ENCODE measurements at regions not wholly inside any gene's neighbourhood (a gene's known extent, or its start where the extent isn't known, plus 50 kb on each side); places are given as distances from the start of the nearest gene placed in this dataset.

DNA sequence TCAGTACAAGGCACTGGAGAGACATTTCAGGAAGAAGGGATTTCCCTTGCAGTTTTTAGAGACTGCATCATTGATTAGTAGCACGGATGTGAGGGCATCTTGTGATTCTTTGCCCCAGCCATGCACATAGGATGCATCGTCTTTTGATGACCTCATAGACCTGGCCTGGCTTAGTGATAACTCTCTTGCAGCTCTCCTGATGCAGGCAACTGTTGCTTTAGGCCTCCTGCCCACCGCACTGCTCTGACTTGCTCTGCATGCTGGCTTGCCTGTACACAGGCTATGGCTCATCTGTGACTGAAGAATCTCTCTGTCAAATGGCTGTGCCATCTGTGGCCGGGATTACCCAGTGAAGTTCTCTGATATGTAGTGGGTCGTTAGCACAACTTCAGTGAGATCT, 207.7 kb upstream of the PTCHD4 start:
- H3K4me3 Mint-ChIP-seq = no peak overlapping the region
- TF ChIP-seq, protein P1, sequence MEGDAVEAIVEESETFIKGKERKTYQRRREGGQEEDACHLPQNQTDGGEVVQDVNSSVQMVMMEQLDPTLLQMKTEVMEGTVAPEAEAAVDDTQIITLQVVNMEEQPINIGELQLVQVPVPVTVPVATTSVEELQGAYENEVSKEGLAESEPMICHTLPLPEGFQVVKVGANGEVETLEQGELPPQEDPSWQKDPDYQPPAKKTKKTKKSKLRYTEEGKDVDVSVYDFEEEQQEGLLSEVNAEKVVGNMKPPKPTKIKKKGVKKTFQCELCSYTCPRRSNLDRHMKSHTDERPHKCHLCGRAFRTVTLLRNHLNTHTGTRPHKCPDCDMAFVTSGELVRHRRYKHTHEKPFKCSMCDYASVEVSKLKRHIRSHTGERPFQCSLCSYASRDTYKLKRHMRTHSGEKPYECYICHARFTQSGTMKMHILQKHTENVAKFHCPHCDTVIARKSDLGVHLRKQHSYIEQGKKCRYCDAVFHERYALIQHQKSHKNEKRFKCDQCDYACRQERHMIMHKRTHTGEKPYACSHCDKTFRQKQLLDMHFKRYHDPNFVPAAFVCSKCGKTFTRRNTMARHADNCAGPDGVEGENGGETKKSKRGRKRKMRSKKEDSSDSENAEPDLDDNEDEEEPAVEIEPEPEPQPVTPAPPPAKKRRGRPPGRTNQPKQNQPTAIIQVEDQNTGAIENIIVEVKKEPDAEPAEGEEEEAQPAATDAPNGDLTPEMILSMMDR (IDR thresholded peaks at IDR 0.05) = no peak
- no peak overlapping the region for H3K27ac Mint-ChIP-seq
- H3K27me3 Mint-ChIP-seq (ENCODE audit: insufficient read depth) = peaks cover 1% of the 10 kb centered on the region
- no peaks in the 10 kb centered on the region; the same call in 1 of the 2 replicates for H3K9me3 Mint-ChIP-seq
- H3K36me3 Mint-ChIP-seq (ENCODE audit: low read depth) = no peaks in the 10 kb centered on the region
- no peaks in the 10 kb centered on the region for H3K4me1 Mint-ChIP-seq (ENCODE audit: low read depth)
- DNase-seq = no peak

DNA sequence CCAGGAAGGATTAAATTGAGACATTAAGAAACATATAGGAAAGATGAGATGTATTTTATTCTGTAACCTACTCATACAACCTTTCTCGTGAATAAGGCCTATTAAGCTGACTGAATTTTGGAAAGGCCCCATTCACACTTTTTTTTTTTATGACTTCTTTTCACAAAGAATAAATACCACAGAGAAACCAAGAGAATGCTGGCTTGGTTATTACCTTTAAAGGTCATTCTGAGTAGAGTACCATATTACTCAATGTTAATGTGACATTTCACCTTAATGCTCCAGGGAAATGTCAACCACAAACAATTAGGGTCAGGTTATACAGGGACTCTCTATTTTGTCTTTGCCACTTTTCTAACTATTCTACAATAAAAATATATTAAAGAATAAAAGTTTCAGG, 204.9 kb upstream of the PTCHD4 start:
- no peak overlapping the region for H3K4me3 Mint-ChIP-seq
- no peaks in the 10 kb centered on the region; the same call in 1 of the 2 replicates for H3K9me3 Mint-ChIP-seq
- TF ChIP-seq, protein P1 (IDR thresholded peaks at IDR 0.05) = no peak
- no peak for DNase-seq
- no peaks in the 10 kb centered on the region for H3K36me3 Mint-ChIP-seq (ENCODE audit: low read depth)
- H3K27me3 Mint-ChIP-seq (ENCODE audit: insufficient read depth) = peaks cover 1% of the 10 kb centered on the region
- H3K27ac Mint-ChIP-seq = no peak overlapping the region
- no peaks in the 10 kb centered on the region for H3K4me1 Mint-ChIP-seq (ENCODE audit: low read depth)

DNA sequence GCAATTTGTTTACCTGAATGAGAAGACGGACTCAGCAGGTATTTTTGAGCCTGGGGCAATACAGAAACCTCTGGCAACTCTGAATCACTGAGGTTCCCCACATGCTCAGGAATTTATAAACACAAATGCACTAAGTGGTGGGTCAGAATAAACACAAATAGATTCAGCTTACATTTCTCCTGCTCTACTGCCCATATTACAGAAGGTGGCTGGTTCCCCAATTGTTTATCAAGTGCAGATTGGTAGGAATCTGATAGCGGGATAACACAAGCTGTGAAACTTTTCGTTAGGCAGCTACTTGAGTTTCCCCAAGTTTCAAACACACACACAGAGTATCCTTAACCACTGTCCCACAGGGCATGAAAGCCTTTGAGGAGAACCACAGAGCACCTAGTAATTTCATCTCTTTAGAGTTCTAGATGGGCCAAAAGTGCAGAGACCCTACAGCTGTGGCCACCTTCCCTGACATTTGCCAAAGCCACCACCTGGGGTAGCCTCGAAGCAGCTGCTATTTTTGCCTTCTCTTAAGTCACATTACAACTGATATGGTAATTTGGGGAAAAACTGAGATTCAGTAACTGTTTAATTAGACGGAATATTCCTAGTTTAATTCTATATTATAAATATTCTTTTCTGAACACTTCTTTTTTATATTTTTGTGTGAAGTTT, 204.2 kb upstream of the PTCHD4 start:
- Mint-ChIP-seq H3K36me3 (ENCODE audit: low read depth) (no peaks in the 10 kb centered on the region), H3K9me3 (no peaks in the 10 kb centered on the region; the same call in 1 of the 2 replicates)

DNA sequence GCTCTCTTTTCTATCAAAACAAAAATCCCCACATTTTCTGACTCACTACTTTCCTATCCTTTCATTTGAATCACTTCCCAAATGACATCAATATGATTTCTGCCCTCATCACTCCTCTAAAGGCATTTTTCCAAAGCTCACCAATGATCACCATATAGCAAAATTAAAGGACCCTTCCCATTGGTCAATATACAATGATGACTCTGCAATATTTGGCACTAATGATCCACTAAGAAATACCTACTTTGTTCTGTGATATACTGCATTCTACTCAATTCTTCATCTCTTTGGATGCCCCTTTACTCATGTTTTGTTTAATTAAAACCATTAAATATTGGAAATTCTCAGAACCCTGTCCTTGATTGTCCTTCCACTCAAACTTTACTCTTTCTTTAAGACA, 200.3 kb upstream of the PTCHD4 start:
- H3K9me3 Mint-ChIP-seq = no peaks in the 10 kb centered on the region
- H3K4me1 Mint-ChIP-seq (ENCODE audit: low read depth) = no peaks in the 10 kb centered on the region
- peaks cover 1% of the 10 kb centered on the region for H3K27me3 Mint-ChIP-seq (ENCODE audit: insufficient read depth)
- no peak overlapping the region for H3K4me3 Mint-ChIP-seq
- TF ChIP-seq, protein P1 (IDR thresholded peaks at IDR 0.05) = no peak
- no peak overlapping the region for H3K27ac Mint-ChIP-seq
- no peak for DNase-seq
- H3K36me3 Mint-ChIP-seq (ENCODE audit: low read depth) = no peaks in the 10 kb centered on the region

More for the DNA sequence above, 204.2 kb upstream of the PTCHD4 start:
- TF ChIP-seq, protein P1 (IDR thresholded peaks at IDR 0.05) = no peak
- Mint-ChIP-seq H3K4me3 (no peak overlapping the region), H3K27me3 (ENCODE audit: insufficient read depth) (peaks cover 1% of the 10 kb centered on the region), H3K27ac (no peak overlapping the region), H3K4me1 (ENCODE audit: low read depth) (no peaks in the 10 kb centered on the region)
- DNase-seq = no peak

DNA sequence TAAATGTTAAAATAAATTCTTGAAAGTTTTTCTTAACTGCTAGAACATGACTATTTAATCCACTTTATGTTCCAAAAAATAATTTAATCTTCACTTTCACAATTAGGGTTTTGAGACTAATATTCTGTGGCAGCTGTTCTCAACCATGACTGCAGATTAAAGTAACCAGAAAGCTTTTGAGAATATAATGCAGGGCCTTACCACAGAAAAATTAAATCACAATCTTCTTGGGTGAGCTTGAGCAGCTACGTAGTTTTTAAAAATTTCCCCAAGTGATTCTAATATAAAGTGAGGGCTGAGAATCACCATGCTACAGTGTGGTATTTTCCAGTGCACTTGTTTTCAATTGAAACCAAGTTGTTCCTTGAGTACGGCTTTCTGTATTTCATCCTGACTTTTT, 196.6 kb upstream of the PTCHD4 start:
- Mint-ChIP-seq H3K4me1 (ENCODE audit: low read depth) (no peaks in the 10 kb centered on the region), H3K27me3 (ENCODE audit: insufficient read depth) (no peaks in the 10 kb centered on the region; the same call in 1 of the 2 replicates), H3K36me3 (ENCODE audit: low read depth) (no peaks in the 10 kb centered on the region), H3K9me3 (peaks cover 6% of the 10 kb centered on the region; the same call in 1 of the 2 replicates), H3K4me3 (no peak overlapping the region), H3K27ac (no peak overlapping the region)
- TF ChIP-seq, protein P1 (IDR thresholded peaks at IDR 0.05) = no peak
- no peak for DNase-seq
